Ishikawa (cell line): ENCODE measurements at regions not wholly inside any gene's neighbourhood (a gene's known extent, or its start where the extent isn't known, plus 50 kb on each side); places are given as distances from the start of the nearest gene placed in this dataset.

Experiments
- CEBPB ChIP-seq: IDR thresholded peaks from 2 replicates; pipeline ENCODE4 v1.6.1; 2012
- CREB1 ChIP-seq: IDR thresholded peaks from 2 replicates; pipeline ENCODE4 v1.6.1; 2012; ENCODE audit warnings: low read depth
- EGR1 ChIP-seq: IDR thresholded peaks from 2 replicates; pipeline ENCODE4 v1.6.1; 2012
- EP300 ChIP-seq: IDR thresholded peaks from 2 replicates; pipeline ENCODE4 v1.6.1; 2012; ENCODE audit warnings: borderline replicate concordance
- RAD21 ChIP-seq: IDR thresholded peaks from 2 replicates; pipeline ENCODE4 v1.6.1; 2012; ENCODE audit warnings: low read depth
- REST ChIP-seq: IDR thresholded peaks from 2 replicates; pipeline ENCODE4 v1.6.1; 2012; ENCODE audit warnings: low read depth, mild to moderate bottlenecking
- TAF1 ChIP-seq: IDR thresholded peaks from 2 replicates; pipeline ENCODE4 v1.6.1; 2012; ENCODE audit warnings: low read depth, mild to moderate bottlenecking
- USF1 ChIP-seq: IDR thresholded peaks from 2 replicates; pipeline ENCODE4 v1.6.1; 2012
- YY1 ChIP-seq: IDR thresholded peaks from 2 replicates; pipeline ENCODE4 v1.6.1; 2012; ENCODE audit warnings: low read depth
- ZBTB7A ChIP-seq: IDR thresholded peaks from 2 replicates; pipeline ENCODE4 v1.6.1; 2012; ENCODE audit warnings: low read depth
- TF ChIP-seq, protein P1 (sequence below): IDR thresholded peaks from 2 replicates; pipeline ENCODE4 v1.6.1; 2012

- TF ChIP-seq TAF1 = no peak
- no peak for TF ChIP-seq RAD21
- TF ChIP-seq EGR1 = no peak
- no peak for TF ChIP-seq CEBPB
- TF ChIP-seq EP300 = no peak
- TF ChIP-seq REST = no peak
- no peak for TF ChIP-seq ZBTB7A
- TF ChIP-seq, protein P1, sequence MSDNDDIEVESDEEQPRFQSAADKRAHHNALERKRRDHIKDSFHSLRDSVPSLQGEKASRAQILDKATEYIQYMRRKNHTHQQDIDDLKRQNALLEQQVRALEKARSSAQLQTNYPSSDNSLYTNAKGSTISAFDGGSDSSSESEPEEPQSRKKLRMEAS = no peak
- TF ChIP-seq CREB1 = no peak
- TF ChIP-seq USF1 = no peak
- TF ChIP-seq YY1 = no peak
These were observed 137.9 kb upstream of the PRR23C start for GRCh38 chr3:139182598-139182997.
